PC-3 (cell line): ENCODE measurements at regions not wholly inside any gene's neighbourhood (a gene's known extent, or its start where the extent isn't known, plus 50 kb on each side); places are given as distances from the start of the nearest gene placed in this dataset.
A peak's percentile ranks its signal among the peaks of the same experiment; 100 is the strongest.

Source experiments
- ATAC-seq: fragments of 200-7000 bp; cut with Tn5 transposase; 2 replicates; pipeline ENCODE4 v1.9.1; 2020; ENCODE audit warnings: mild to moderate bottlenecking, moderate library complexity
- BruUV-seq: library from RNA; stranded (reverse); fragments of 400-500 nt; replicated peaks from 2 replicates; lab custom pipeline; 2021; lab: Mats Ljungman, UMichigan
- CTCF ChIA-PET: fragments of 300-600 bp; sonication (Branson Sonifier 250); formaldehyde crosslinking; loops from one replicate; lab custom pipeline; 2022; ENCODE audit warnings: antibody characterized with exemption; lab: Charles Lee
- POLR2A ChIA-PET: fragments of 300-600 bp; sonication (Branson Sonifier 250); formaldehyde crosslinking; loops from one replicate; lab custom pipeline; 2022; ENCODE audit warnings: antibody characterized with exemption; ENCODE audit not compliant: unreplicated experiment; lab: Charles Lee
- DNase-seq: peaks from one replicate; pipeline ENCODE4 v3.0.0-alpha.2; 2015
- H2AFZ ChIP-seq: fragments of 300-600 bp; sonication (generic); 2 replicates; pipeline ENCODE4 v1.6.0; 2016; ENCODE audit warnings: antibody characterized with exemption, low read length
- H3F3A ChIP-seq: fragments of 300-600 bp; sonication (generic); one replicate; pipeline ENCODE4 v1.6.0; 2017; ENCODE audit warnings: antibody characterized with exemption, low read length, control low read depth, mild to moderate bottlenecking; ENCODE audit not compliant: unreplicated experiment
- H3K27ac ChIP-seq: fragments of 300-600 bp; sonication (generic); 2 replicates; pipeline ENCODE4 v1.5.1; 2016; ENCODE audit warnings: mild to moderate bottlenecking, low read length
- H3K27me3 ChIP-seq: fragments of 300-600 bp; sonication (generic); 2 replicates; pipeline ENCODE4 v1.6.1; 2016; ENCODE audit warnings: low read length, mixed read lengths
- H3K36me3 ChIP-seq: fragments of 300-600 bp; sonication (generic); 2 replicates; pipeline ENCODE4 v1.6.1; 2016; ENCODE audit warnings: low read depth, mixed run types, low read length, mixed read lengths
- H3K4me1 ChIP-seq: fragments of 300-600 bp; sonication (generic); 2 replicates; pipeline ENCODE4 v1.5.1; 2016; ENCODE audit warnings: low read length; ENCODE audit not compliant: insufficient read depth
- H3K4me2 ChIP-seq: fragments of 300-600 bp; sonication (generic); 2 replicates; pipeline ENCODE4 v1.6.0; 2016; ENCODE audit warnings: low read length
- H3K4me3 ChIP-seq: fragments of 300-600 bp; sonication (generic); 2 replicates; pipeline ENCODE4 v1.5.1; 2016; ENCODE audit warnings: mild to moderate bottlenecking, low read length, mixed read lengths
- H3K79me2 ChIP-seq: fragments of 300-600 bp; sonication (generic); 2 replicates; pipeline ENCODE4 v1.6.1; 2017; ENCODE audit warnings: low read length, mixed read lengths
- H3K9ac ChIP-seq: fragments of 300-600 bp; sonication (generic); 2 replicates; pipeline ENCODE4 v1.6.0; 2016; ENCODE audit warnings: mild to moderate bottlenecking, low read length
- H3K9me2 ChIP-seq: fragments of 300-600 bp; sonication (generic); replicated peaks from 2 replicates; pipeline ENCODE4 v1.6.1; 2016; ENCODE audit warnings: mixed run types, low read length, mixed read lengths
- H3K9me3 ChIP-seq: fragments of 300-600 bp; sonication (generic); 2 replicates; pipeline ENCODE4 v1.6.1; 2016; ENCODE audit warnings: low read length, mixed read lengths
- H4K20me1 ChIP-seq: fragments of 300-600 bp; sonication (generic); 2 replicates; pipeline ENCODE4 v1.6.1; 2016; ENCODE audit warnings: low read length, mixed read lengths
- EZH2 ChIP-seq: fragments of 300-600 bp; sonication (generic); IDR thresholded peaks from one replicate; pipeline ENCODE4 v1.6.1; 2017; ENCODE audit warnings: antibody characterized with exemption, mild to moderate bottlenecking, low read length; ENCODE audit not compliant: unreplicated experiment
- EZH2phosphoT487 ChIP-seq: fragments of 300-600 bp; sonication (generic); IDR thresholded peaks from 2 replicates; pipeline ENCODE4 v1.6.1; 2018; ENCODE audit warnings: mild to moderate bottlenecking, antibody characterized with exemption, low read length, borderline replicate concordance
- intact Hi-C: fragments of 100-400 bp; cut with micrococcal nuclease; formaldehyde crosslinking; loops from 2 replicates; pipeline ENCODE4 v1.9.0; 2023
- TF ChIP-seq, protein P1 (sequence below): fragments of 300-600 bp; sonication (generic); conservative IDR thresholded peaks from 2 replicates; pipeline ENCODE4 v1.5.1; 2017; ENCODE audit warnings: antibody characterized with exemption, low read depth, mild to moderate bottlenecking, low read length

GRCh38 chr5:9720361-9720760 lies 90.2 kb upstream of the TAS2R1 start:
- BruUV-seq = no TSS peak
- DNase-seq (no peak), ATAC-seq (no peak)
- CTCF ChIA-PET = no interaction called here
- H3K27me3 ChIP-seq = no peaks in the 10 kb centered on the region
- no peak overlapping the region for H3K27ac ChIP-seq
- no peak overlapping the region for H2AFZ ChIP-seq
- H4K20me1 ChIP-seq = no peaks in the 10 kb centered on the region
- no peaks in the 10 kb centered on the region for H3K9me2 ChIP-seq
- H3K4me2 ChIP-seq = no peak overlapping the region
- no peaks in the 10 kb centered on the region for H3K79me2 ChIP-seq
- H3F3A ChIP-seq = no peaks in the 10 kb centered on the region
- no peaks in the 10 kb centered on the region for H3K9me3 ChIP-seq
- H3K36me3 ChIP-seq = no peaks in the 10 kb centered on the region
- no peak overlapping the region for H3K9ac ChIP-seq
- POLR2A ChIA-PET = no interaction called here
- TF ChIP-seq EZH2 (no peak), EZH2phosphoT487 (no peak)
- TF ChIP-seq, protein P1, sequence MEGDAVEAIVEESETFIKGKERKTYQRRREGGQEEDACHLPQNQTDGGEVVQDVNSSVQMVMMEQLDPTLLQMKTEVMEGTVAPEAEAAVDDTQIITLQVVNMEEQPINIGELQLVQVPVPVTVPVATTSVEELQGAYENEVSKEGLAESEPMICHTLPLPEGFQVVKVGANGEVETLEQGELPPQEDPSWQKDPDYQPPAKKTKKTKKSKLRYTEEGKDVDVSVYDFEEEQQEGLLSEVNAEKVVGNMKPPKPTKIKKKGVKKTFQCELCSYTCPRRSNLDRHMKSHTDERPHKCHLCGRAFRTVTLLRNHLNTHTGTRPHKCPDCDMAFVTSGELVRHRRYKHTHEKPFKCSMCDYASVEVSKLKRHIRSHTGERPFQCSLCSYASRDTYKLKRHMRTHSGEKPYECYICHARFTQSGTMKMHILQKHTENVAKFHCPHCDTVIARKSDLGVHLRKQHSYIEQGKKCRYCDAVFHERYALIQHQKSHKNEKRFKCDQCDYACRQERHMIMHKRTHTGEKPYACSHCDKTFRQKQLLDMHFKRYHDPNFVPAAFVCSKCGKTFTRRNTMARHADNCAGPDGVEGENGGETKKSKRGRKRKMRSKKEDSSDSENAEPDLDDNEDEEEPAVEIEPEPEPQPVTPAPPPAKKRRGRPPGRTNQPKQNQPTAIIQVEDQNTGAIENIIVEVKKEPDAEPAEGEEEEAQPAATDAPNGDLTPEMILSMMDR = no peak
- no peak overlapping the region for H3K4me3 ChIP-seq
- intact Hi-C loops = no loop called here
- peaks cover 17% of the 10 kb centered on the region for H3K4me1 ChIP-seq

DNA sequence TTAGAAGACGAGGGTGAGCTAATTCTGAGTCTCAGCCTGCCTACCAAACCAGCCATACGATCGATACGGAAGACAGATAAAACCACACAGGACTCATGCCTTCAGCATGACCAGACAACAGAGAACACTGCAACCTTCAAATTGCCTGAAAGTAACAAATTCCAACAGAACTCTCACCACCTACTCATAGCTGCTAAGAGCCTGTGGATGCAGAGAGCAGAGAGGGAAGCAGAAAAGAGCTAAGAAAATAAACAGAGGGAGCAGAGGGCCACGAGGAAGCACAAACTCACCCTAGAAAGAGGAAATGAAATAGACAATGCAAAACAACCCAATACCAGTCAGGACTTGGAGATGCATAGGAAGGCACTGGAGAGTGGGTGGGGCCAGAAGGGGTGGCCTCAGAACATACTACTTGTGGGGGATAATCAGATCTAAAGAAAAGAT lies 86.7 kb upstream of the TAS2R1 start:
- BruUV-seq = no TSS peak
- DNase-seq = peak; percentile 82
- Histone ChIP-seq H3K36me3 (no peaks in the 10 kb centered on the region), H3K4me1 (peaks cover 33% of the 10 kb centered on the region), H3K4me2 (peak overlapping the region; percentile 45), H3K9me3 (no peaks in the 10 kb centered on the region), H4K20me1 (no peaks in the 10 kb centered on the region), H3F3A (no peaks in the 10 kb centered on the region), H3K4me3 (peak overlapping the region; percentile 11; the same call in 1 of the 2 replicates), H2AFZ (peak overlapping the region; percentile 71), H3K27ac (peak overlapping the region; percentile 2), H3K9ac (no peak overlapping the region), H3K79me2 (no peaks in the 10 kb centered on the region), H3K9me2 (no peaks in the 10 kb centered on the region), H3K27me3 (no peaks in the 10 kb centered on the region)
- intact Hi-C loops = no loop called here
- TF ChIP-seq EZH2phosphoT487 (no peak), EZH2 (no peak)
- TF ChIP-seq, protein P1 = no peak
- CTCF ChIA-PET = no interaction called here
- POLR2A ChIA-PET = no interaction called here
- no peak; the same call in 1 of the 2 replicates for ATAC-seq

- ChIA-PET CTCF (no interaction called here), POLR2A (no interaction called here)
- peak overlapping the region; percentile 39 for H2AFZ ChIP-seq
- H3K79me2 ChIP-seq = no peaks in the 10 kb centered on the region
- TF ChIP-seq EZH2phosphoT487 (no peak), EZH2 (no peak)
- TF ChIP-seq, protein P1 = no peak
- intact Hi-C loops = no loop called here
- peak; percentile 35 for DNase-seq
- H3K27ac ChIP-seq = no peak overlapping the region
- no peaks in the 10 kb centered on the region for H3K36me3 ChIP-seq
- no peak for ATAC-seq
- H3K4me3 ChIP-seq = no peak overlapping the region
- no peaks in the 10 kb centered on the region for H4K20me1 ChIP-seq
- no TSS peak for BruUV-seq
- no peaks in the 10 kb centered on the region for H3K9me2 ChIP-seq
- H3K4me2 ChIP-seq = 0 out of 2 replicates have a peak overlapping the region, but pooled peaks have one; percentile 0
- H3K9ac ChIP-seq = no peak overlapping the region
- no peaks in the 10 kb centered on the region for H3K27me3 ChIP-seq
- peaks cover 33% of the 10 kb centered on the region for H3K4me1 ChIP-seq
- no peaks in the 10 kb centered on the region for H3F3A ChIP-seq
- H3K9me3 ChIP-seq = no peaks in the 10 kb centered on the region
Observed at GRCh38 chr5:9715891-9716335, 85.8 kb upstream of the TAS2R1 start.
